Suprapubic skin (tissue), 4 donors: ENCODE measurements at regions not wholly inside any gene's neighbourhood (a gene's known extent, or its start where the extent isn't known, plus 50 kb on each side); places are given as distances from the start of the nearest gene placed in this dataset.

Experiments used
- DNase-seq, 2 donors: peaks; one replicate each; pipeline ENCODE4 v3.0.0-alpha.2; 2019; ENCODE audit warnings: low spot score in 2 of 2
- H3K27ac ChIP-seq: fragments of 200-600 bp; sonication (generic); one replicate; pipeline ENCODE4 v1.5.1; 2019
- H3K27me3 ChIP-seq: fragments of 200-600 bp; sonication (generic); one replicate; pipeline ENCODE4 v1.5.1; 2019
- H3K36me3 ChIP-seq: fragments of 200-600 bp; sonication (generic); one replicate; pipeline ENCODE4 v1.5.1; 2019
- H3K4me1 ChIP-seq: fragments of 200-600 bp; sonication (generic); one replicate; pipeline ENCODE4 v1.5.1; 2019
- H3K4me3 ChIP-seq: fragments of 200-600 bp; sonication (generic); one replicate; pipeline ENCODE4 v1.5.1; 2019; ENCODE audit warnings: mild to moderate bottlenecking
- H3K9me3 ChIP-seq: fragments of 200-600 bp; sonication (generic); one replicate; pipeline ENCODE4 v1.5.1; 2019
- EP300 ChIP-seq: sonication (generic); formaldehyde crosslinking; IDR thresholded peaks from one replicate; pipeline ENCODE4 v1.6.1; 2017; ENCODE audit warnings: antibody characterized with exemption
- POLR2A ChIP-seq, 2 donors: fragments of 450-650 bp; IDR thresholded peaks; one replicate each; pipeline ENCODE4 v1.6.1; 2017; ENCODE audit warnings: antibody characterized with exemption in 2 of 2, mild to moderate bottlenecking in 2 of 2, moderate library complexity in 2 of 2
- POLR2AphosphoS5 ChIP-seq, 3 donors: sonication (generic); formaldehyde crosslinking; IDR thresholded peaks; one replicate each; pipeline ENCODE4 v1.6.1; 2017; ENCODE audit warnings: antibody characterized with exemption in 3 of 3
- WGBS: methylation state at CpG from one replicate; pipeline ENCODE4 v1.1.5; 2018; 5-methylcytosine and 5-hydroxymethylcytosine counted together
- TF ChIP-seq, protein P1 (sequence below), 2 donors: fragments of 200-600 bp in 1 of 2; fragments of 450-650 bp in 1 of 2; sonication (generic) in 1 of 2; IDR thresholded peaks; one replicate each; pipeline ENCODE4 v1.5.1; 2016 to 2019; ENCODE audit warnings: antibody characterized with exemption in 2 of 2, mild to moderate bottlenecking in 1 of 2, moderate library complexity in 1 of 2

DNA sequence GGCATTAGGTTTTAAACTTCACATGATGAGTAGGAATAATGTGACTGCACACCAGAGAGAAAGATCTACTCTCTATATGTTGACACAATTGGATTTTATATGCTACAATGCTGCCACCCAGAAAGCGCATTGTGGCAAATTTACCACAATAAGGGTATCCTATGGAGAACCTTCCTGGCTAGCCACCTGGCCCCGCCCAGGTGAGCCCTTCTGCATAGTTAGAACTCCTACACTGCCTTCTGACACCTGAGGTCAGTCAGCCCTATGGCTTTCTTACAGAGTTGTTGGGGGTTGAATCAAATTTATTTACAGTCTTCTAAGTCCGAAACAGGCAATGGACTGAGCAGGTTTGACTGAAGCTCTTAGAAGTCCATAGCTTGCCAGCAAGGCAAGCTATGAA lies 153.8 kb upstream of the S100G start:
- H3K36me3 ChIP-seq: no peaks in the 10 kb centered on the region
- no peak overlapping the region for H3K27ac ChIP-seq
- TF ChIP-seq POLR2AphosphoS5 (IDR thresholded peaks at IDR 0.05) (no peak), POLR2A (IDR thresholded peaks at IDR 0.05) (no peak), EP300 (no peak)
- TF ChIP-seq, protein P1, sequence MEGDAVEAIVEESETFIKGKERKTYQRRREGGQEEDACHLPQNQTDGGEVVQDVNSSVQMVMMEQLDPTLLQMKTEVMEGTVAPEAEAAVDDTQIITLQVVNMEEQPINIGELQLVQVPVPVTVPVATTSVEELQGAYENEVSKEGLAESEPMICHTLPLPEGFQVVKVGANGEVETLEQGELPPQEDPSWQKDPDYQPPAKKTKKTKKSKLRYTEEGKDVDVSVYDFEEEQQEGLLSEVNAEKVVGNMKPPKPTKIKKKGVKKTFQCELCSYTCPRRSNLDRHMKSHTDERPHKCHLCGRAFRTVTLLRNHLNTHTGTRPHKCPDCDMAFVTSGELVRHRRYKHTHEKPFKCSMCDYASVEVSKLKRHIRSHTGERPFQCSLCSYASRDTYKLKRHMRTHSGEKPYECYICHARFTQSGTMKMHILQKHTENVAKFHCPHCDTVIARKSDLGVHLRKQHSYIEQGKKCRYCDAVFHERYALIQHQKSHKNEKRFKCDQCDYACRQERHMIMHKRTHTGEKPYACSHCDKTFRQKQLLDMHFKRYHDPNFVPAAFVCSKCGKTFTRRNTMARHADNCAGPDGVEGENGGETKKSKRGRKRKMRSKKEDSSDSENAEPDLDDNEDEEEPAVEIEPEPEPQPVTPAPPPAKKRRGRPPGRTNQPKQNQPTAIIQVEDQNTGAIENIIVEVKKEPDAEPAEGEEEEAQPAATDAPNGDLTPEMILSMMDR (IDR thresholded peaks at IDR 0.05): no peak
- WGBS: 84% methylated on average over 3 of the region's 3 CpGs
- H3K27me3 ChIP-seq: no peaks in the 10 kb centered on the region
- H3K4me3 ChIP-seq: no peak overlapping the region
- DNase-seq: no peak
- no peaks in the 10 kb centered on the region for H3K9me3 ChIP-seq
- no peaks in the 10 kb centered on the region for H3K4me1 ChIP-seq

GRCh38 chrX:16511796-16512776 lies 137.9 kb upstream of the S100G start:
- no peaks in the 10 kb centered on the region for H3K9me3 ChIP-seq
- DNase-seq: no peak
- 77% methylated on average over 11 of the region's 11 CpGs for WGBS

GRCh38 chrX:16516232-16516876 lies 133.6 kb upstream of the S100G start:
- no peak for TF ChIP-seq POLR2A (IDR thresholded peaks at IDR 0.05)
- TF ChIP-seq, protein P1 (IDR thresholded peaks at IDR 0.05): no peak
- TF ChIP-seq POLR2AphosphoS5 (IDR thresholded peaks at IDR 0.05): no peak
- TF ChIP-seq EP300: no peak
- Histone ChIP-seq H3K4me3 (no peak overlapping the region), H3K36me3 (no peaks in the 10 kb centered on the region), H3K27ac (no peak overlapping the region), H3K27me3 (no peaks in the 10 kb centered on the region), H3K9me3 (no peaks in the 10 kb centered on the region), H3K4me1 (no peaks in the 10 kb centered on the region)
- 63% methylated on average over 3 of the region's 3 CpGs for WGBS
- DNase-seq: no peak

More at GRCh38 chrX:16511796-16512776, 137.9 kb upstream of the S100G start:
- Histone ChIP-seq H3K36me3 (no peaks in the 10 kb centered on the region), H3K27me3 (no peaks in the 10 kb centered on the region), H3K27ac (no peak overlapping the region), H3K4me3 (no peak overlapping the region), H3K4me1 (no peaks in the 10 kb centered on the region)
- no peak for TF ChIP-seq POLR2AphosphoS5 (IDR thresholded peaks at IDR 0.05)

DNA sequence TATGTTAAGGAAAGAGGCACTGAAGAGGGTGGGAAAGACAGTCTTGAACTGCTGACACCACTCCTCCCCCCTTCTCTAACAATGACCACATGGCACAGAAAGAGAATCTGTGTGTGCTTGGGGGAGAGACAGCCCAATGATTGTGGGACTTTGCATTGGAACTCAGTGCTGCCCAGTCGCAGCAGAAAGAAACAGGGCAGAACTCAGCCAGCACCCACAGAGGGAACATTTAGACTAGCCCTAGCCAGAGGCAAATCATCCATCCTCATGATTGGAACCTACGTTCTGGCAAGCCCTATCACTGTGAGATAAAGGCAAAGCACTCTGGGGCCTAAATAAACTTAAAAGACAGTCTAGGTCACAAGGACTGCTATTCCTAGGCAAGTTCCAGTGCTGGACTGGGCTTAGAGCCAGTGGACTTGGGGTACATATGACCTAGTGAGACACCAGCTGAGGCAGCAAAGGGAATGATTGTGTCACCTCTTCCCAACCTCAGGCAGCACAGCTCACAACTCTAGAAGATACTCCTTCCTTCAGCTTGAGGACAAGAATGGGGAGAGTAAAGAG lies 132.8 kb upstream of the S100G start:
- no peaks in the 10 kb centered on the region for H3K27me3 ChIP-seq
- no peaks in the 10 kb centered on the region for H3K9me3 ChIP-seq
- 100% methylated on average over 1 of the region's 2 CpGs for WGBS
- no peaks in the 10 kb centered on the region for H3K36me3 ChIP-seq
- H3K27ac ChIP-seq: no peak overlapping the region
- no peak overlapping the region for H3K4me3 ChIP-seq
- no peak for DNase-seq
- no peaks in the 10 kb centered on the region for H3K4me1 ChIP-seq
- no peak for TF ChIP-seq EP300
- no peak for TF ChIP-seq POLR2AphosphoS5 (IDR thresholded peaks at IDR 0.05)
- TF ChIP-seq, protein P1 (IDR thresholded peaks at IDR 0.05): no peak
- no peak for TF ChIP-seq POLR2A (IDR thresholded peaks at IDR 0.05)

GRCh38 chrX:16518131-16518530 lies 131.8 kb upstream of the S100G start:
- 89% methylated on average over 3 of the region's 3 CpGs for WGBS

More at GRCh38 chrX:16518131-16518530, 131.8 kb upstream of the S100G start:
- Histone ChIP-seq H3K27me3 (no peaks in the 10 kb centered on the region), H3K9me3 (no peaks in the 10 kb centered on the region), H3K36me3 (no peaks in the 10 kb centered on the region), H3K27ac (no peak overlapping the region), H3K4me1 (no peaks in the 10 kb centered on the region), H3K4me3 (no peak overlapping the region)
- no peak for DNase-seq
- no peak for TF ChIP-seq POLR2A (IDR thresholded peaks at IDR 0.05)
- TF ChIP-seq, protein P1 (IDR thresholded peaks at IDR 0.05): no peak
- no peak for TF ChIP-seq POLR2AphosphoS5 (IDR thresholded peaks at IDR 0.05)
- no peak for TF ChIP-seq EP300
